Upper lobe of left lung (tissue), 6 donors: ENCODE measurements at regions not wholly inside any gene's neighbourhood (a gene's known extent, or its start where the extent isn't known, plus 50 kb on each side); places are given as distances from the start of the nearest gene placed in this dataset.

Source experiments
- ATAC-seq, 2 donors: fragments of 200-7000 bp; cut with Tn5 transposase; one replicate each; pipeline ENCODE4 v1.9.1; 2022; ENCODE audit warnings: mild to moderate bottlenecking in 2 of 2, moderate library complexity in 2 of 2; ENCODE audit not compliant: low FRiP score in 2 of 2
- DNase-seq, 2 donors: peaks; one replicate each; pipeline ENCODE4 v3.0.0-alpha.2; 2019 to 2020
- H3K27ac ChIP-seq, 4 donors: fragments of 200-600 bp; sonication (generic); one replicate each; pipeline ENCODE4 v1.5.1; 2016 to 2019
- H3K27me3 ChIP-seq, 4 donors: fragments of 200-600 bp; sonication (generic); one replicate each; pipeline ENCODE4 v1.5.1; 2017 to 2019
- H3K36me3 ChIP-seq, 4 donors: fragments of 200-600 bp; sonication (generic); one replicate each; pipeline ENCODE4 v1.5.1; 2016 to 2019
- H3K4me1 ChIP-seq, 4 donors: fragments of 200-600 bp; sonication (generic); one replicate each; pipeline ENCODE4 v1.5.1; 2018 to 2019
- H3K4me3 ChIP-seq, 4 donors: fragments of 200-600 bp; sonication (generic); one replicate each; pipeline ENCODE4 v1.5.1; 2017 to 2019; ENCODE audit warnings: mild to moderate bottlenecking in 2 of 4, moderate library complexity in 1 of 4
- H3K9me3 ChIP-seq, 4 donors: fragments of 200-600 bp; sonication (generic); one replicate each; pipeline ENCODE4 v1.5.1; 2018 to 2019
- EP300 ChIP-seq, 4 donors: sonication (generic); formaldehyde crosslinking; IDR thresholded peaks; one replicate each; pipeline ENCODE4 v1.5.1; 2017; ENCODE audit warnings: antibody characterized with exemption in 4 of 4, control low read depth in 2 of 4
- POLR2A ChIP-seq, 4 donors: fragments of 450-650 bp; IDR thresholded peaks; one replicate each; pipeline ENCODE4 v1.5.1; 2016 to 2017; ENCODE audit warnings: antibody characterized with exemption in 4 of 4, mild to moderate bottlenecking in 2 of 4
- POLR2AphosphoS5 ChIP-seq, 2 donors: sonication (generic); formaldehyde crosslinking; IDR thresholded peaks; one replicate each; pipeline ENCODE4 v1.5.1; 2017; ENCODE audit warnings: antibody characterized with exemption in 2 of 2
- WGBS, 2 donors: methylation state at CpG; one replicate each; pipeline ENCODE4 v1.1.5; 2017 to 2018; 5-methylcytosine and 5-hydroxymethylcytosine counted together
- TF ChIP-seq, protein P1 (sequence below), 6 experiments: fragments of 450-650 bp in 4 of 6; fragments of 200-600 bp in 2 of 6; sonication (generic) in 2 of 6; IDR thresholded peaks; one replicate each; pipeline ENCODE4 v1.5.1; 2016 to 2019; ENCODE audit warnings: antibody characterized with exemption in 6 of 6
- donor health status: DM: no; HTN: no; CAD: no; lungs with moderate emphysema.
- donor health status: DM: no; HTN: yes; CAD: no; lungs with severe emphysema.

DNA sequence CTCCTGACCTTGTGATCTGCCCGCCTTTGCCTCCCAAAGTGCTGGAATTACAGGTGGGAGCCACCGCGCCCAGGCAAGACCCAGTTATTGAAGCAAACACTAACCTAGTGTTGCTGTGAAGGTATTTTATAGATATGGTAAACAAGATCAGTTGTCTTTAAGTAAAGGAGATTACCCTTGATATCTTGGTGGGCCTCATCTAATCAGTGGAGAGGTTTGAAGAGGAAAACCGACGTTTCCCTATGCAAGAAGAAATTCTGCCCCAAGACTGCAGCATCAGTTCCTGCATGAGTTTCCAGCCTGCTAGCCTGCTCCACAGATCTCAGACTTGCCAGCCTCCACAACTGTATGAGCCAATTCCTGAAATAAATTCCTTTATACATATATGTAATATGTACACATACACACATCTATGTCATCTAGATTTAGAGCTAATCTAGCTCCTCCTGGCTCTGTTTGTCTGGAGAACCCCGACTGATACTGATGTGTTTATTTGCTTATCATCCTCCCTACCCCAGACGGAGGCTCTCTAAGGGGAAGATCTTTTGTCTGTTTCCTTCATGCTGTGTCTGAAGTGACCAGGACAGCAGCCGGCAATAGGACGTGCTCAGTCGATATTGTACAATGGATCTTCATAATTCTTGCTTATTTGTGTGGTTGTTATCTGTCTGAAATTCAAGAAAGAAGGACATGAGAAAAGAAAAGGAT is 90.9 kb downstream of the IER5 start:
- no peaks in the 10 kb centered on the region for H3K9me3 ChIP-seq
- H3K36me3 ChIP-seq, result no peaks in the 10 kb centered on the region
- ATAC-seq (no peak), DNase-seq (no peak)
- 76 to 78% methylated on average over 10 of the region's 10 CpGs for WGBS, 2 donors
- H3K27ac ChIP-seq, result no peak overlapping the region
- H3K4me3 ChIP-seq, result no peak overlapping the region
- TF ChIP-seq POLR2AphosphoS5 (IDR thresholded peaks at IDR 0.05), result no peak
- no peak for TF ChIP-seq POLR2A (IDR thresholded peaks at IDR 0.05)
- TF ChIP-seq EP300 (IDR thresholded peaks at IDR 0.05), result no peak
- TF ChIP-seq, protein P1, sequence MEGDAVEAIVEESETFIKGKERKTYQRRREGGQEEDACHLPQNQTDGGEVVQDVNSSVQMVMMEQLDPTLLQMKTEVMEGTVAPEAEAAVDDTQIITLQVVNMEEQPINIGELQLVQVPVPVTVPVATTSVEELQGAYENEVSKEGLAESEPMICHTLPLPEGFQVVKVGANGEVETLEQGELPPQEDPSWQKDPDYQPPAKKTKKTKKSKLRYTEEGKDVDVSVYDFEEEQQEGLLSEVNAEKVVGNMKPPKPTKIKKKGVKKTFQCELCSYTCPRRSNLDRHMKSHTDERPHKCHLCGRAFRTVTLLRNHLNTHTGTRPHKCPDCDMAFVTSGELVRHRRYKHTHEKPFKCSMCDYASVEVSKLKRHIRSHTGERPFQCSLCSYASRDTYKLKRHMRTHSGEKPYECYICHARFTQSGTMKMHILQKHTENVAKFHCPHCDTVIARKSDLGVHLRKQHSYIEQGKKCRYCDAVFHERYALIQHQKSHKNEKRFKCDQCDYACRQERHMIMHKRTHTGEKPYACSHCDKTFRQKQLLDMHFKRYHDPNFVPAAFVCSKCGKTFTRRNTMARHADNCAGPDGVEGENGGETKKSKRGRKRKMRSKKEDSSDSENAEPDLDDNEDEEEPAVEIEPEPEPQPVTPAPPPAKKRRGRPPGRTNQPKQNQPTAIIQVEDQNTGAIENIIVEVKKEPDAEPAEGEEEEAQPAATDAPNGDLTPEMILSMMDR (IDR thresholded peaks at IDR 0.05), result no peak
- no peaks in the 10 kb centered on the region for H3K27me3 ChIP-seq
- no peaks in the 10 kb centered on the region for H3K4me1 ChIP-seq

DNA sequence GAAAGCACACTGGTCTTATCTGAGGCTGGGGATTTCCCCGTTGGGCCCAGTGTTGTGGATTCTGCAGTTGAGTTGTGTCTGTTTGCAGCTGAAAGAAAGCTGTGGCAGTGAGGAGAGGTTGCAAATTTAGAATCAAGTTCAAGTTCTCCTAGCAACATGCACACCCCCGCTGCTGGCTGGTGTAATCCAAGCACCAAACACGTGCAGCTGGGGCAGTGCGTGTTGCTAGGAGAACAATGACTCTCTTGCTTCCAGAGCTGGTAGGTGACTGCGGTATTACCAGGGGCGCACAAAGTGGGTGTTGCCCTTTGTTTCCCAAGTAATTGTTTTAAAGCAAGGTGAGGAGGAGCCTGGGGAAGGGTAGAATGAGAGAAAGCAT is 91.5 kb downstream of the IER5 start:
- no peak overlapping the region for H3K4me3 ChIP-seq
- ATAC-seq (peak in 1 of 2 donors; percentile 54), DNase-seq (peak in 1 of 2 donors; percentile 38)
- H3K27ac ChIP-seq, result no peak overlapping the region
- TF ChIP-seq EP300 (IDR thresholded peaks at IDR 0.05) (no peak), POLR2AphosphoS5 (IDR thresholded peaks at IDR 0.05) (peak in 1 of 2 donors; percentile 13)
- no peaks in the 10 kb centered on the region for H3K27me3 ChIP-seq
- 47 to 50% methylated on average over 6 of the region's 6 CpGs for WGBS, 2 donors
- no peaks in the 10 kb centered on the region for H3K4me1 ChIP-seq
- no peaks in the 10 kb centered on the region for H3K9me3 ChIP-seq
- H3K36me3 ChIP-seq, result no peaks in the 10 kb centered on the region

- no peak for ATAC-seq
- no peak overlapping the region for H3K4me3 ChIP-seq
- DNase-seq, result no peak
- no peaks in the 10 kb centered on the region for H3K36me3 ChIP-seq
- no peaks in the 10 kb centered on the region for H3K4me1 ChIP-seq
- H3K27me3 ChIP-seq, result no peaks in the 10 kb centered on the region
- H3K9me3 ChIP-seq, result no peaks in the 10 kb centered on the region
- 65 to 68% methylated on average over 11 of the region's 11 CpGs for WGBS, 2 donors
- no peak overlapping the region for H3K27ac ChIP-seq
- TF ChIP-seq EP300 (IDR thresholded peaks at IDR 0.05) (no peak), POLR2A (IDR thresholded peaks at IDR 0.05) (no peak), POLR2AphosphoS5 (IDR thresholded peaks at IDR 0.05) (no peak)
- TF ChIP-seq, protein P1 (IDR thresholded peaks at IDR 0.05), result no peak
Observed at GRCh38 chr1:181180407-181181031, 92.0 kb downstream of the IER5 start.

DNA sequence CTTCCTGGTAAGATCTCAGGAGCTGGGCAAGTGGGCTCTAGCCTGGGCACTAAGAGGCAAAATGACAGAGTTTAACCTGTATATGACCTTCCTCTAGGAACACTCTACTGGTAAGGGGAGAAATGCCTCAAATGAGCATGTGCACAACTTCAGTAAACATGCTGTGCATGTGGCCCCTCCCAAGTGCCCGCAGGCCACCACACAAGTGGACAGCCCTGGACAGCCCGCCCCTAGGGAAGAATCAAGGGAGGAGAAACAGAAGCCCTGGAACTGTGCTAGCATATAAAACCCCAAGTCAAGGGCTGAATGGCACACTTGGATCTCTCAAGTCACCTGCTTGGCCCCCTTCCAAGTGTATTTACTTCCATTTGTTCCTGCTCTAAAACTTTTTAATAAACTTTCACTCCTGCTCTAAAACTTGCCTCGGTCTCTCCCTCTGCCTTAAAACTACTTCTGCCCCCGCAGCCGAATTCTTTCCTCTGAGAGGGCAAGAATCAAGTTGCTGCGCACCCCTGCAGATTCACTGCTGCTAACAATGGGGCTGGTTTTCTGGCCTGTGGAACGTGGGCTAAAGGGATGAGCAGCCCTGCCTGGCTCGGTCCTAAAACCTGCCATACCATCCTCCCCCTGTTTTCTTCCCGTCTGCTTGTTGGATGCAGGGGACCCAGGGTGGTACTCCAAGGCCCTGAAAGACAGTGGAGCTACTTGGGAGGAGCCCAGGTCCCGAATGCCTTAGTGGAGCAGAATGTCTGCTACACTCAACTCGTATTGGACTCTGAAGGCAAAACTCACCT is 93.5 kb downstream of the IER5 start:
- no peak overlapping the region for H3K4me3 ChIP-seq
- H3K36me3 ChIP-seq, result no peaks in the 10 kb centered on the region
- 78 to 81% methylated on average over 11 of the region's 11 CpGs for WGBS, 2 donors
- ATAC-seq, result no peak
- TF ChIP-seq, protein P1 (IDR thresholded peaks at IDR 0.05), result no peak
- TF ChIP-seq POLR2A (IDR thresholded peaks at IDR 0.05), result no peak
- no peak for TF ChIP-seq EP300 (IDR thresholded peaks at IDR 0.05)
- no peak for TF ChIP-seq POLR2AphosphoS5 (IDR thresholded peaks at IDR 0.05)
- H3K4me1 ChIP-seq, result no peaks in the 10 kb centered on the region
- no peaks in the 10 kb centered on the region for H3K9me3 ChIP-seq
- H3K27me3 ChIP-seq, result no peaks in the 10 kb centered on the region
- no peak overlapping the region for H3K27ac ChIP-seq
- DNase-seq, result no peak

- no peak for DNase-seq
- Histone ChIP-seq H3K9me3 (no peaks in the 10 kb centered on the region), H3K27ac (no peak overlapping the region), H3K36me3 (no peaks in the 10 kb centered on the region), H3K27me3 (no peaks in the 10 kb centered on the region), H3K4me3 (no peak overlapping the region), H3K4me1 (peaks cover under 1 to 2% (median 1%) of the 10 kb centered on the region in 4 donors)
- TF ChIP-seq POLR2A (IDR thresholded peaks at IDR 0.05) (no peak), EP300 (IDR thresholded peaks at IDR 0.05) (no peak), POLR2AphosphoS5 (IDR thresholded peaks at IDR 0.05) (no peak)
- TF ChIP-seq, protein P1 (IDR thresholded peaks at IDR 0.05), result no peak
- 89 to 90% methylated on average over 5 of the region's 5 CpGs for WGBS, 2 donors
- no peak for ATAC-seq
Observed at GRCh38 chr1:181184621-181185020, 96.1 kb downstream of the IER5 start.
